H1 (cell line): ENCODE measurements at regions not wholly inside any gene's neighbourhood (a gene's known extent, or its start where the extent isn't known, plus 50 kb on each side); places are given as distances from the start of the nearest gene placed in this dataset.
"Not testable (repeated sequence)": the region's sequence is repeated elsewhere in the genome, so short reads cannot be mapped to it uniquely, and the experiment has no call there.

ENCODE experiments used
- CTCF ChIA-PET: fragments of 300-600 bp; sonication (Branson Sonifier 250); formaldehyde crosslinking; loops from one replicate; lab custom pipeline; 2021; ENCODE audit not compliant: partially characterized antibody; lab: Charles Lee
- POLR2A ChIA-PET: fragments of 300-600 bp; sonication (Branson Sonifier 250); formaldehyde crosslinking; loops from one replicate; lab custom pipeline; 2021; ENCODE audit warnings: inconsistent platforms; ENCODE audit not compliant: partially characterized antibody; lab: Charles Lee
- DNase-seq, 2 experiments: peaks; one replicate each; pipeline versions ENCODE4 v3.0.0 to v3.0.0-alpha.2; 2010 to 2022; ENCODE audit warnings: low spot score in 2 of 2, low read depth in 1 of 2, mixed read lengths in 1 of 2
- FAIRE-seq: peaks from 2 replicates; lab custom pipeline; 2011; peaks lifted over from hg19 to GRCh38; lab: Jason Lieb, UNC
- H2AFZ ChIP-seq: 2 replicates; pipeline ENCODE4 v1.8.1; 2012; ENCODE audit warnings: low read length, inconsistent platforms
- H2AK5ac ChIP-seq: 2 replicates; pipeline ENCODE4 v1.6.1; 2013; ENCODE audit warnings: low read depth, low read length
- H2BK120ac ChIP-seq: replicated peaks from 2 replicates; pipeline ENCODE3; 2013; ENCODE audit warnings: low read depth, low read length, inconsistent platforms
- H2BK12ac ChIP-seq: 2 replicates; pipeline ENCODE4 v1.6.1; 2013; ENCODE audit warnings: low read depth, low read length
- H2BK15ac ChIP-seq: 2 replicates; pipeline ENCODE4 v1.6.1; 2013; ENCODE audit warnings: low read length
- H2BK20ac ChIP-seq: 2 replicates; pipeline ENCODE4 v1.6.1; 2013; ENCODE audit warnings: low read length
- H2BK5ac ChIP-seq: 2 replicates; pipeline ENCODE4 v1.6.1; 2013; ENCODE audit warnings: low read depth, low read length
- H3K14ac ChIP-seq: 2 replicates; pipeline ENCODE4 v1.6.1; 2013; ENCODE audit warnings: inconsistent platforms; ENCODE audit not compliant: insufficient read length
- H3K18ac ChIP-seq: 2 replicates; pipeline ENCODE4 v1.6.1; 2013; ENCODE audit warnings: low read length; ENCODE audit errors: extremely low read depth
- H3K23ac ChIP-seq: 2 replicates; pipeline ENCODE4 v1.6.1; 2013; ENCODE audit warnings: inconsistent platforms; ENCODE audit not compliant: insufficient read length
- H3K23me2 ChIP-seq: 2 replicates; pipeline ENCODE4 v1.6.1; 2013; ENCODE audit warnings: low read depth, low read length
- H3K27ac ChIP-seq: 2 replicates; pipeline ENCODE4 v1.6.1; 2011; ENCODE audit warnings: low read depth, low read length, inconsistent platforms
- H3K27me3 ChIP-seq, 4 experiments: replicated peaks in 1 of 4; 1 replicate in 1 of 4; 2 replicates in 3 of 4; pipeline versions ENCODE4 v1.6.1 to v1.8.1; 2011 to 2013; ENCODE audit warnings: low read length in 3 of 4, mild to moderate bottlenecking in 3 of 4, inconsistent platforms in 2 of 4, mixed read lengths in 2 of 4, moderate library complexity in 1 of 4; ENCODE audit not compliant: control insufficient read depth in 3 of 4, insufficient read depth in 3 of 4; ENCODE audit errors: extremely low read depth in 1 of 4
- H3K36me3 ChIP-seq, 4 experiments: 2 replicates each; pipeline versions ENCODE4 v1.6.1 to v1.8.1; 2011 to 2013; ENCODE audit warnings: mild to moderate bottlenecking in 4 of 4, low read length in 3 of 4, moderate library complexity in 2 of 4, control low read depth in 1 of 4, inconsistent platforms in 1 of 4; ENCODE audit not compliant: insufficient read depth in 4 of 4, control insufficient read depth in 2 of 4
- H3K4ac ChIP-seq: replicated peaks from 2 replicates; pipeline ENCODE3; 2013; ENCODE audit warnings: low read length, low read depth, mixed read lengths, inconsistent platforms; ENCODE audit not compliant: insufficient read length
- H3K4me1 ChIP-seq, 4 experiments: replicated peaks in 1 of 4; 1 replicate in 1 of 4; 2 replicates in 3 of 4; pipeline versions ENCODE4 v1.6.1 to v1.8.1; 2011 to 2013; ENCODE audit warnings: low read length in 3 of 4, inconsistent platforms in 2 of 4, mixed read lengths in 1 of 4; ENCODE audit not compliant: insufficient read depth in 4 of 4, control insufficient read depth in 3 of 4
- H3K4me2 ChIP-seq, 2 experiments: 2 replicates each; pipeline versions ENCODE4 v1.6.1 to v1.8.1; 2011 to 2013; ENCODE audit warnings: low read depth in 2 of 2, low read length in 2 of 2, control low read depth in 1 of 2, inconsistent platforms in 1 of 2, mild to moderate bottlenecking in 1 of 2; ENCODE audit not compliant: insufficient read depth in 1 of 2
- H3K4me3 ChIP-seq, 4 experiments: fragments of 200-600, 300-600 bp in 1 of 4; sonication (generic), shearing (Covaris generic), sonication (Bioruptor Twin) in 1 of 4; 2 replicates each; pipeline versions ENCODE4 v1.5.1 to v1.8.1; 2011 to 2016; ENCODE audit warnings: low read length in 4 of 4, low read depth in 3 of 4, control low read depth in 2 of 4, inconsistent platforms in 2 of 4, mild to moderate bottlenecking in 2 of 4, mixed read lengths in 1 of 4, moderate library complexity in 1 of 4; ENCODE audit not compliant: insufficient read depth in 2 of 4; ENCODE audit errors: extremely low read depth in 1 of 4
- H3K56ac ChIP-seq: replicated peaks from 2 replicates; pipeline ENCODE3; 2013; ENCODE audit warnings: low read depth, mild to moderate bottlenecking, mixed read lengths, low read length, inconsistent platforms; ENCODE audit not compliant: insufficient read length
- H3K79me1 ChIP-seq: 2 replicates; pipeline ENCODE4 v1.6.1; 2013; ENCODE audit warnings: low read depth, low read length, control low read depth
- H3K79me2 ChIP-seq, 2 experiments: 2 replicates each; pipeline versions ENCODE4 v1.6.1 to v1.8.1; 2012 to 2013; ENCODE audit warnings: low read length in 2 of 2, mild to moderate bottlenecking in 2 of 2, inconsistent platforms in 1 of 2; ENCODE audit not compliant: insufficient read depth in 2 of 2, control insufficient read depth in 1 of 2
- H3K9ac ChIP-seq, 4 experiments: replicated peaks in 1 of 4; 1 replicate in 1 of 4; 2 replicates in 3 of 4; pipeline versions ENCODE4 v1.6.1 to v1.8.1; 2011 to 2013; ENCODE audit warnings: low read depth in 3 of 4, low read length in 3 of 4, control low read depth in 2 of 4, mild to moderate bottlenecking in 2 of 4, moderate library complexity in 2 of 4, inconsistent platforms in 1 of 4; ENCODE audit errors: extremely low read depth in 1 of 4
- H3K9me3 ChIP-seq, 2 experiments: 2 replicates each; pipeline versions ENCODE4 v1.6.1 to v1.8.1; 2012 to 2013; ENCODE audit warnings: mild to moderate bottlenecking in 2 of 2, moderate library complexity in 2 of 2, control low read depth in 1 of 2, inconsistent platforms in 1 of 2, low read depth in 1 of 2, low read length in 1 of 2, mixed read lengths in 1 of 2; ENCODE audit not compliant: insufficient read depth in 2 of 2
- H4K20me1 ChIP-seq, 2 experiments: replicated peaks in 1 of 2; 2 replicates each; pipeline versions ENCODE3 to v1.8.1; 2011 to 2013; ENCODE audit warnings: inconsistent platforms in 2 of 2, low read length in 2 of 2, mild to moderate bottlenecking in 1 of 2; ENCODE audit not compliant: insufficient read depth in 2 of 2, control insufficient read depth in 1 of 2
- H4K5ac ChIP-seq: 2 replicates; pipeline ENCODE4 v1.6.1; 2013; ENCODE audit warnings: low read length, low read depth, mixed read lengths, inconsistent platforms; ENCODE audit not compliant: insufficient read length
- H4K8ac ChIP-seq: 2 replicates; pipeline ENCODE4 v1.8.0; 2013; ENCODE audit warnings: mild to moderate bottlenecking, moderate library complexity, low read length, inconsistent platforms; ENCODE audit not compliant: insufficient read depth; ENCODE audit errors: extremely low read depth
- H4K91ac ChIP-seq: replicated peaks from 2 replicates; pipeline ENCODE3; 2013; ENCODE audit warnings: low read length, mixed read lengths, inconsistent platforms; ENCODE audit not compliant: insufficient read length
- WGBS, 2 experiments: shearing (Covaris generic) in 1 of 2; methylation state at CpG; one replicate each; pipeline versions ENCODE4 v1.1.6 to v1.1.7; 2013 to 2015; ENCODE audit warnings: low lambda C conversion rate in 2 of 2, mixed read lengths in 2 of 2, inconsistent platforms in 1 of 2, low coverage in 1 of 2, missing lambda C conversion rate in 1 of 2; ENCODE audit not compliant: insufficient replicate concordance in 2 of 2, insufficient coverage in 1 of 2, insufficient read length in 1 of 2; ENCODE audit errors: extremely low coverage in 1 of 2, missing lambda C conversion rate in 1 of 2; 5-methylcytosine and 5-hydroxymethylcytosine counted together

DNA sequence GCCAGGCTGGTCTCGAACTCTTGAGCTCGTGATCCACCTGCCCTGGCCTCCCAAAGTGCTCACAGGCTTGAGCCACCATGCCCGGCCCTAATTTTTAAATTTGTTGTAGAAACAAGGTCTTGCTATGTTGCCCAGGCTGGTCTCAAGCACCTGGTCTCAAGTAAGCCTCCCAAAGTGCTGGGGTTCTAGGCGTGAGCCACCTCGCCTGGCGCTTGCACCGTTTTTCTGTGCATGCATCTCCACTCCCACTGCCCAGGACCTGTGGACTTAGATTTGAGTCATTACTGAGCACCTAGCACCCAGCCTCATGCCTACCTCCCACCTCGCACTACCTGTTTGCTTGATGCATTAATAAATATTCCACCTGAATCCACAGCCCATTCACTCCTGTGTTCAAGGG is 1359.1 kb downstream of the CDH12 start:
- H3K79me1 ChIP-seq, H3K36me3 ChIP-seq, H2BK20ac ChIP-seq, H3K4me1 ChIP-seq, FAIRE-seq, H2AFZ ChIP-seq, H3K18ac ChIP-seq, DNase-seq, H3K27ac ChIP-seq, H4K91ac ChIP-seq, H2BK120ac ChIP-seq, H4K5ac ChIP-seq, H2BK15ac ChIP-seq, H3K4me2 ChIP-seq, H4K8ac ChIP-seq, POLR2A ChIA-PET, H3K14ac ChIP-seq, H3K9ac ChIP-seq, H3K56ac ChIP-seq, CTCF ChIA-PET, H4K20me1 ChIP-seq, H2BK12ac ChIP-seq, H3K23me2 ChIP-seq, H3K27me3 ChIP-seq, H3K4me3 ChIP-seq, H2BK5ac ChIP-seq, H3K9me3 ChIP-seq, H3K23ac ChIP-seq, H3K79me2 ChIP-seq, H2AK5ac ChIP-seq, H3K4ac ChIP-seq: not testable (repeated sequence)
- 88% methylated on average over 7 of the region's 8 CpGs; no CpG with 5 or more reads in 1 of the 2 experiments for WGBS, 2 experiments

DNA sequence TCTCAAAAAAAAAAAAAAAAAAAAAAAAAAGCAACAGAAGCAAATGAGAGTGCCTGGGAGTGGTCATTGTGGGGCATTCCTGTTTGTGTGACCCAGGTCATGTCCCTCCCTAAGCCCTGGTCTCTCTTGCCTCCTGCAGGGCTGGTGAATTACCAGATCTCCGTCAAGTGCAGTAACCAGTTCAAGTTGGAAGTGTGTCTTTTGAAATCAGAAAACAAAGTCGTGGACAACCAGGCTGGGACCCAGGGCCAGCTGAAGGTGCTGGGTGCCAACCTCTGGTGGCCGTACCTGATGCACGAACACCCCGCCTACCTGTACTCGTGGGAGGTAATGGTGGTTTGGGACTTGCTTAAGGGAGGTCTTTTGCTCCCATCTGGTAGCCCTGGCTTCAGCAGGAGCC is 1362.0 kb downstream of the CDH12 start:
- H3K27me3 ChIP-seq, CTCF ChIA-PET, H4K5ac ChIP-seq, H3K4me3 ChIP-seq, H3K23me2 ChIP-seq, H2AFZ ChIP-seq, H4K91ac ChIP-seq, H2BK15ac ChIP-seq, H3K56ac ChIP-seq, H2BK20ac ChIP-seq, FAIRE-seq, H3K14ac ChIP-seq, H2BK12ac ChIP-seq, POLR2A ChIA-PET, H2AK5ac ChIP-seq, H3K9me3 ChIP-seq, H3K9ac ChIP-seq, H2BK5ac ChIP-seq, H3K27ac ChIP-seq, H3K4me1 ChIP-seq, H3K23ac ChIP-seq, H3K79me1 ChIP-seq, H3K4me2 ChIP-seq, H3K36me3 ChIP-seq, H3K4ac ChIP-seq, H4K20me1 ChIP-seq, H3K18ac ChIP-seq, H3K79me2 ChIP-seq, H2BK120ac ChIP-seq, DNase-seq: not testable (repeated sequence)
- WGBS, 2 experiments = 94% methylated on average over 6 of the region's 6 CpGs; no CpG with 5 or more reads in 1 of the 2 experiments
- H4K8ac ChIP-seq = 0 out of 2 replicates have a peak overlapping the region, but pooled peaks have one; percentile 2
